Fibroblast of lung (primary cell): ENCODE measurements at regions not wholly inside any gene's neighbourhood (a gene's known extent, or its start where the extent isn't known, plus 50 kb on each side); places are given as distances from the start of the nearest gene placed in this dataset.

Source experiments
- CTCF ChIP-seq, 2 donors: IDR thresholded peaks in 1 of 2; conservative IDR thresholded peaks in 1 of 2; 1 replicate in 1 of 2; 2 replicates in 1 of 2; pipeline ENCODE4 v1.5.1; 2011 to 2012; ENCODE audit warnings: low read length in 2 of 2, control low read depth in 1 of 2, inconsistent platforms in 1 of 2, low read depth in 1 of 2, mild to moderate bottlenecking in 1 of 2
- EZH2 ChIP-seq: IDR thresholded peaks from 2 replicates; pipeline ENCODE4 v1.5.1; 2012; ENCODE audit warnings: low read length, control low read depth, mild to moderate bottlenecking; ENCODE audit errors: missing control alignments

DNA sequence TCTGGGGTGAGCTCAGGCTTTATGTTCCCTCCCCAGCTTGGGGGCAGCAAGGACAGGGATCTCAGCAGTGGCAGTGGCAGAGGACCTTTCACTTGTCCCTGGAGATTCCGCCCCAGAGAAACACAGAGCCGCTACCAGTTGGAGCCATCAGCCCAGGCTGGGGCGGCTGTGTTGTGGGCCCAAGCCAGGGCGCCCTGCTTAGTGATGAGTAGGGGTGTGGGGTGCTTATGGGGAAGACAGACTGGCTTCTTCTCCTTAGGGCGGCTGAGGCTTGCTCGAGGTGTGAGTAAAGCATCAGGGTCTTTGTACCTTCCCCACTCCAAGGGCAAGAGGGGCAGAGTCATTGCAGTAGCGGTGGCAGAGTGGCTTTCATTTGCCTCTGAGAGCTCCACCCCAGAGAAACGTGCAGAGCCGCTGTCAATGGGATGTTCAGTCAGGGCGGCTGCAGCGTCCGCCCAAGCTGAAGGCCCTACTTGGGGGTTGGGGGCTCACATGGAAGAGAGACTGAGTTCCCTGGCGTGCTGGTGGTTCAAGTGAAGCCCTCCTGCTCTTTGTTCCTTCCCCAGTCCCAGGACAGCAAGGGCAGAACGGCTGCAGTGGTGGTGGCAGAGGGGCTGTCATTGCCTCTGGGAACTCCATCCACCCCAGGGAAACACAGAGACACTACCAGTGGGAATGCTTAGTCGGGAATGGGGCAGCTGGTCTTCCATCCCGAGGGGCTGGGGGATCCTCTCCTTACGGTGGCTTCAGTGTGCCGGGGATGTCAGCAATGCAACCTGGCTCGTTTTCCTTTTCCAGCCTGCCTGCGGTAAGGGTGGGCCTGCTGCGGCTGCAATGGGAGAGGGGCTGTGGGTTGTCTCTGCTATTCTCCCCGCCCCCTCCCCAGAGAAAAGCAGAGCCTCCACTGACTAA lies 2142.5 kb upstream of the TENM3 start:
- TF ChIP-seq CTCF (conservative IDR thresholded peaks at IDR 0.05 in 1 of 2, IDR thresholded peaks at IDR 0.05 in 1 of 2; ENCODE audit: low read depth in 1 of 2, low read length in 2 of 2) (no peak), EZH2 (no peak)
